ENCODE measurements at regions not wholly inside any gene's neighbourhood (a gene's known extent, or its start where the extent isn't known, plus 50 kb on each side); places are given as distances from the start of the nearest gene placed in this dataset.

DNA sequence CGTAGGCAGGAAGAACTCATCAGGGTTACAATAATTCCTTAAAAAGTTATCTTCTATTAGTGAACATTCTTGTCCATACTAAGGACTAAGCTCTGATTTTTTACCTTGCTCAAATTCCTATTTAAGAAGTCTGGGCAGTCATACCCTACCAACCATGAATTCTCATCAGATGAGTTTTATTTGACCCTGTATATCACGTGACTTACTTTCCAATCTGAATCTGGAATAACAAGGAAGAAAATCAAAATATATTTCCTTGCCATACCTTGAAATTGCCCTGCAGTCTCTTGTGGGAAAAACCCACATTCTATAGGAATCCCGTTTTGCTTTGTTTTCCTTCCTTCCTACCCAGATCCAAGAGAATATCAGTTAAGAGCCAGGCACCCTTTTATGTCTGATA is 352.7 kb downstream of the AKAIN1 start:
- Histone ChIP-seq H4K20me1 (ENCODE audit: insufficient read depth) (no peaks in the 10 kb centered on the region), H3K4me3 (ENCODE audit: low read length) (no peak overlapping the region), H3K36me3 (ENCODE audit: insufficient read depth, low read length) (no peaks in the 10 kb centered on the region), H3K79me2 (replicated peaks; ENCODE audit: insufficient read depth, low read length) (no peaks in the 10 kb centered on the region), H3F3A (ENCODE audit: insufficient read depth, low read length, poor library complexity, severe bottlenecking) (no peaks in the 10 kb centered on the region), H3K9me2 (ENCODE audit: insufficient read depth, low read length) (no peaks in the 10 kb centered on the region), H3K27me3 (ENCODE audit: insufficient read depth, low read depth, low read length) (no peaks in the 10 kb centered on the region), H3K9me3 (ENCODE audit: low read length) (no peaks in the 10 kb centered on the region), H3K9ac (ENCODE audit: low read length) (no peak overlapping the region), H3K4me2 (ENCODE audit: low read length) (no peak overlapping the region), H3K27ac (ENCODE audit: low read length) (no peak overlapping the region), H2AFZ (ENCODE audit: low read depth, low read length) (no peak overlapping the region)
- TF ChIP-seq, protein P1, sequence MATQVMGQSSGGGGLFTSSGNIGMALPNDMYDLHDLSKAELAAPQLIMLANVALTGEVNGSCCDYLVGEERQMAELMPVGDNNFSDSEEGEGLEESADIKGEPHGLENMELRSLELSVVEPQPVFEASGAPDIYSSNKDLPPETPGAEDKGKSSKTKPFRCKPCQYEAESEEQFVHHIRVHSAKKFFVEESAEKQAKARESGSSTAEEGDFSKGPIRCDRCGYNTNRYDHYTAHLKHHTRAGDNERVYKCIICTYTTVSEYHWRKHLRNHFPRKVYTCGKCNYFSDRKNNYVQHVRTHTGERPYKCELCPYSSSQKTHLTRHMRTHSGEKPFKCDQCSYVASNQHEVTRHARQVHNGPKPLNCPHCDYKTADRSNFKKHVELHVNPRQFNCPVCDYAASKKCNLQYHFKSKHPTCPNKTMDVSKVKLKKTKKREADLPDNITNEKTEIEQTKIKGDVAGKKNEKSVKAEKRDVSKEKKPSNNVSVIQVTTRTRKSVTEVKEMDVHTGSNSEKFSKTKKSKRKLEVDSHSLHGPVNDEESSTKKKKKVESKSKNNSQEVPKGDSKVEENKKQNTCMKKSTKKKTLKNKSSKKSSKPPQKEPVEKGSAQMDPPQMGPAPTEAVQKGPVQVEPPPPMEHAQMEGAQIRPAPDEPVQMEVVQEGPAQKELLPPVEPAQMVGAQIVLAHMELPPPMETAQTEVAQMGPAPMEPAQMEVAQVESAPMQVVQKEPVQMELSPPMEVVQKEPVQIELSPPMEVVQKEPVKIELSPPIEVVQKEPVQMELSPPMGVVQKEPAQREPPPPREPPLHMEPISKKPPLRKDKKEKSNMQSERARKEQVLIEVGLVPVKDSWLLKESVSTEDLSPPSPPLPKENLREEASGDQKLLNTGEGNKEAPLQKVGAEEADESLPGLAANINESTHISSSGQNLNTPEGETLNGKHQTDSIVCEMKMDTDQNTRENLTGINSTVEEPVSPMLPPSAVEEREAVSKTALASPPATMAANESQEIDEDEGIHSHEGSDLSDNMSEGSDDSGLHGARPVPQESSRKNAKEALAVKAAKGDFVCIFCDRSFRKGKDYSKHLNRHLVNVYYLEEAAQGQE (IDR thresholded peaks at IDR 0.05; ENCODE audit: borderline replicate concordance): no peak
- TF ChIP-seq MXI1 (conservative IDR thresholded peaks at IDR 0.05; ENCODE audit: poor library complexity, severe bottlenecking): no peak
- no peak for TF ChIP-seq EP300 (conservative IDR thresholded peaks at IDR 0.05; ENCODE audit: poor library complexity, severe bottlenecking)
- no peak for TF ChIP-seq RAD21 (conservative IDR thresholded peaks at IDR 0.05)
- TF ChIP-seq SMC3 (conservative IDR thresholded peaks at IDR 0.05; ENCODE audit: poor library complexity): no peak
- TF ChIP-seq, protein P2, sequence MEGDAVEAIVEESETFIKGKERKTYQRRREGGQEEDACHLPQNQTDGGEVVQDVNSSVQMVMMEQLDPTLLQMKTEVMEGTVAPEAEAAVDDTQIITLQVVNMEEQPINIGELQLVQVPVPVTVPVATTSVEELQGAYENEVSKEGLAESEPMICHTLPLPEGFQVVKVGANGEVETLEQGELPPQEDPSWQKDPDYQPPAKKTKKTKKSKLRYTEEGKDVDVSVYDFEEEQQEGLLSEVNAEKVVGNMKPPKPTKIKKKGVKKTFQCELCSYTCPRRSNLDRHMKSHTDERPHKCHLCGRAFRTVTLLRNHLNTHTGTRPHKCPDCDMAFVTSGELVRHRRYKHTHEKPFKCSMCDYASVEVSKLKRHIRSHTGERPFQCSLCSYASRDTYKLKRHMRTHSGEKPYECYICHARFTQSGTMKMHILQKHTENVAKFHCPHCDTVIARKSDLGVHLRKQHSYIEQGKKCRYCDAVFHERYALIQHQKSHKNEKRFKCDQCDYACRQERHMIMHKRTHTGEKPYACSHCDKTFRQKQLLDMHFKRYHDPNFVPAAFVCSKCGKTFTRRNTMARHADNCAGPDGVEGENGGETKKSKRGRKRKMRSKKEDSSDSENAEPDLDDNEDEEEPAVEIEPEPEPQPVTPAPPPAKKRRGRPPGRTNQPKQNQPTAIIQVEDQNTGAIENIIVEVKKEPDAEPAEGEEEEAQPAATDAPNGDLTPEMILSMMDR (IDR thresholded peaks at IDR 0.05; ENCODE audit: poor library complexity, severe bottlenecking): no peak

DNA sequence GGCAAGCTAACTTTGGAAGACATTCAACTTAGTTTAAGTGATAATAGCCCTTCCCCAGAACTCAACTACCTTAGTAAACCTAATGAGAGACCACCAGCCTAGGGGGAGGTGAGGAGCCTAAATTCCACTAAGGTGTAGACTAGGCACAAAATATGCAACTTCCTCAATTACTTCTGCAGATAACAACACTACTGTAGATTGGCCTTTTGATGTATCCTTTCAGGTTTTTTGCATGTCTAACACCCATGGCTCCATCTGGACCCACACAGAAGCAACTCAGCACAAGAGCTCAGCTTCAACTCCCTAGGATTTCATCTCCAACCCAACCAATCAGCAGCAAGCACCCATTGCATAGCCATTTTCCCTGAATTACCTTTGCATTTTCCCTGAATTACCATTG is 353.3 kb downstream of the AKAIN1 start:
- no peaks in the 10 kb centered on the region for H3K9me2 ChIP-seq (ENCODE audit: insufficient read depth, low read length)
- H2AFZ ChIP-seq (ENCODE audit: low read depth, low read length): no peak overlapping the region
- TF ChIP-seq, protein P1 (IDR thresholded peaks at IDR 0.05; ENCODE audit: borderline replicate concordance): no peak
- TF ChIP-seq, protein P2 (IDR thresholded peaks at IDR 0.05; ENCODE audit: poor library complexity, severe bottlenecking): no peak
- no peak for TF ChIP-seq RAD21 (conservative IDR thresholded peaks at IDR 0.05)
- TF ChIP-seq POLR2AphosphoS5 (IDR thresholded peaks at IDR 0.05): no peak
- TF ChIP-seq SMC3 (conservative IDR thresholded peaks at IDR 0.05; ENCODE audit: poor library complexity): no peak
- TF ChIP-seq MXI1 (conservative IDR thresholded peaks at IDR 0.05; ENCODE audit: poor library complexity, severe bottlenecking): no peak
- no peak for TF ChIP-seq EP300 (conservative IDR thresholded peaks at IDR 0.05; ENCODE audit: poor library complexity, severe bottlenecking)
- no peak for TF ChIP-seq TAF1 (IDR thresholded peaks at IDR 0.05; ENCODE audit: low read depth)
- TF ChIP-seq EZH2 (IDR thresholded peaks at IDR 0.05; ENCODE audit: borderline replicate concordance, insufficient read depth, low read length, poor library complexity, severe bottlenecking): no peak
- no peak overlapping the region for H3K27ac ChIP-seq (ENCODE audit: low read length)
- no peak overlapping the region for H3K4me2 ChIP-seq (ENCODE audit: low read length)
- no peak overlapping the region for H3K4me3 ChIP-seq (ENCODE audit: low read length)
- H3F3A ChIP-seq (ENCODE audit: insufficient read depth, low read length, poor library complexity, severe bottlenecking): no peaks in the 10 kb centered on the region
- H3K9me3 ChIP-seq (ENCODE audit: low read length): no peaks in the 10 kb centered on the region
- no peaks in the 10 kb centered on the region for H4K20me1 ChIP-seq (ENCODE audit: insufficient read depth)
- no peaks in the 10 kb centered on the region for H3K27me3 ChIP-seq (ENCODE audit: insufficient read depth, low read depth, low read length)
- H3K9ac ChIP-seq (ENCODE audit: low read length): no peak overlapping the region
- no peaks in the 10 kb centered on the region for H3K36me3 ChIP-seq (ENCODE audit: insufficient read depth, low read length)
- H3K79me2 ChIP-seq (replicated peaks; ENCODE audit: insufficient read depth, low read length): no peaks in the 10 kb centered on the region

Measured in neural cell (in vitro differentiated cells).